ENCODE measurements at regions not wholly inside any gene's neighbourhood (a gene's known extent, or its start where the extent isn't known, plus 50 kb on each side); places are given as distances from the start of the nearest gene placed in this dataset.

GRCh38 chr7:54097886-54098285, 444.3 kb upstream of the VSTM2A start:
- no peak for TF ChIP-seq POLR2A (IDR thresholded peaks at IDR 0.05)
- no peak for TF ChIP-seq CTCF (IDR thresholded peaks at IDR 0.05)
